Hematopoietic multipotent progenitor cell treated with erythropoietin and hydrocortisone succinate and interleukin-3 and kit ligand, for 17 days (in vitro differentiated cells): ENCODE measurements at regions not wholly inside any gene's neighbourhood (a gene's known extent, or its start where the extent isn't known, plus 50 kb on each side); places are given as distances from the start of the nearest gene placed in this dataset.
A peak's percentile ranks its signal among the peaks of the same experiment; 100 is the strongest.
"Not testable (repeated sequence)": the region's sequence is repeated elsewhere in the genome, so short reads cannot be mapped to it uniquely, and the experiment has no call there.

Experiments
- DNase-seq: peaks from one replicate; pipeline ENCODE4 v3.0.0-alpha.2; 2015; ENCODE audit warnings: low spot score

DNA sequence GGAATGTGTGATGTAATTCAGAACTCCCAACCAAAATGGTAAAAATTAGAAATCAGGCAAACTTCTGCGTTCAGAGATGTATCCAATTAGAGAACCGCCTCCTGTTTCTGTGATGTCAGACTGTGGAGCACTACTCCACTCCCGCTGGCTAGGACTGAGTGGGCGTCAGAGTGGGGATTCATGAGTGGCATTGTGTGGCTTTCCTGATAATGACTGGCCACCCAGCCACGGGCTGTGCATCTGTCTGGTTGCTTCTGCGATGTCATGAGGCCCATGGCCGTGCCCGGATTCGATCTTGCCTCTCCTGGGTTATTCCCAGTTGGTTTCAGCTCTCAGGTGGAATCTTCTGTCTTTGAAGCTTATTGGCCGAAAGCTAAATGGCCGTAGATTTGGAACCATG, 87.1 kb upstream of the KCNA1 start:
- DNase-seq, result no peak

DNA sequence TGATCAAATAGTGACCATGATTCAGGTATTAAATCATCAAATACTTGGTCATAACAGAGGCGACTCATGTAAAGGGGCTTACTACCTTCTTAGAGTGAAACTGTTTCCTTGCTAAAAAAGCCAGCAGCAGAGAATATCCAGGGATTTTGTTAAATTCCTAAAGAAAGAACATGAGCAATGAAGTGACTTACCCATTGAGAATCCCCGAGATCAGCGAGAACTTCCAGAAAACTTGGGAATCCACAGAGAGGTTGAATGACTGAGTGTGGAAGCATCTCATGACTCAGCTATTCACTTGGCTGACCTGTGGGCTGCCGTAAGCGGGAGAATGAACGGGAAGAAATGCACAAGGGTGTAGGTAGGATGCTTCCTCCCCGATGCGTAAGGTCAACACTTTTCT, 85.3 kb upstream of the KCNA1 start:
- DNase-seq, result no peak

DNA sequence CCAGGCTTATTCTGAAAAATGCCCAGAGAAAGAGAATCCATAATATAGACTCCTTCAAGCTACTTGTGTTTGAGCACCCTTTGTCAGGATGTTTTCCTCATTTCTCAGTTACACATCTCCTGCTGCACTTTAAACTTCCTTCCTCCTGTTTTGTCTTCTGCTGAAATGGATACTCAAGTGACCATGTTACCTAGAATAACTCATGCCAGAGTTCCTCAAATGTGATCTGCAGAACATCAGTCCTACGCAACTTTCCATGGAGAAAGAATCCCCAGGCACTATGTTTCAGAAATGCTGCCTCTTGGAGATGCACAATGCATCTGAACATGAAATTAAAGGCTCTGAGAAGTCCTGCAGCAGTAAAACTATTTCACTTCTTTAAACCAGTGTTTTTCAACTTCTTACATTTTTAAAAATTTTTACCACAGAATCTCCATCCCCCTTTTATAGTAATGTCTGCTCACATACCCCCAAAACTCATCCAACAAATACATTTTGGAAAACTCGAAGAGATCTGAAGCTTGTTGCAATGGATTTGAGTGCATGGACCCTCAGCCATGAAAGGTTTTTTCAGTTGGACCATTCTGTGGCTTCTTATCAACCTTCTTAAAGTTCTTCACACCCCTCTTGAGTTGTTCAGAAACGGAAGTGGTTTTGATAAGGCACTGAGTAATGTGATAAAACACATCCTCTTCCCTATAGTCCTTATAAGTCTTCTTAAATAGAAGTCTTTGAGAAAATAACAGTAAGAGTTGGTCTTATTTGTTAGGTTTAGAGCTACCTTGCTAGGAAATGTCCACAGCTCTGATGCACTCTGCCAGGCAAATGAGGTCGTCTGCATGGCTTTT, 84.5 kb upstream of the KCNA1 start:
- no peak for DNase-seq

DNA sequence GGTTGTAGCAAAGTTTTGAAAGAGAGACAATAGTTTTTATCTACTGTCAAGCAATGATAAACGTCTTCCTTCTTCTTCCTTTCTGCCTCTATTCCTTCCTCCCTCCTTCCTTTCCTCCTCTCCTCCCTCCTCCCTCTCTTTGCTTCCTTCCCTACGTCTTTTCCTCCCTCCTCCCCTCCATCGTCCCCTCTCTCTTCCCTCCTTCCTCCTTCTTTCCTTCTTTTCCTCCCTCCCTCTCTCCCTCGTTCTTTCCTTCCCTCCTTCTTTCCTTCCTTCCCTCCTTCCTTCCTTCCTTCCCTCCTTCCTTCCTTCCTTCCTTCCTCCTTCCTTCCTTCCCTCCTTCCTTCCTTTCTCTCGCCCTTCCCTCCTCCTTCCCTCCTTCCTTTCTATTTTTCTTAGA, 82.8 kb upstream of the KCNA1 start:
- DNase-seq, result no peak

DNA sequence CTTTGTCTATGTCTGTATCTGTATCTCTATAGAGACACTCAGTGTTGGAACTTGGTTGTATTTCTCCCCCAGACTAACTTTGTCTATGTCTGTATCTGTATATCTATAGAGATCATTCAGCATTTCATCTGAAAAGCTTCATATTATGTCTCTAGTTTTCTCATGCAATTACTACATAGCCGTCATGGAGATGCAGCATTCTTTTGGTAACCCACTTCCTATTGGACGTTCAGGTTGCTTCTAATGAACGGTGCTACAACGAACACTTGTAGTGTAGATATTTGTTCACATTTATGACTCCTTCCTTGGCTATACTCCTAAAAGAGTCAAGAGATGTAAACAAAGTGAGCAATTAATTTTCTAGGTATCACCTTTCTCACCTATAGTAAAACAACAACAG, 81.5 kb upstream of the KCNA1 start:
- DNase-seq, result no peak

DNA sequence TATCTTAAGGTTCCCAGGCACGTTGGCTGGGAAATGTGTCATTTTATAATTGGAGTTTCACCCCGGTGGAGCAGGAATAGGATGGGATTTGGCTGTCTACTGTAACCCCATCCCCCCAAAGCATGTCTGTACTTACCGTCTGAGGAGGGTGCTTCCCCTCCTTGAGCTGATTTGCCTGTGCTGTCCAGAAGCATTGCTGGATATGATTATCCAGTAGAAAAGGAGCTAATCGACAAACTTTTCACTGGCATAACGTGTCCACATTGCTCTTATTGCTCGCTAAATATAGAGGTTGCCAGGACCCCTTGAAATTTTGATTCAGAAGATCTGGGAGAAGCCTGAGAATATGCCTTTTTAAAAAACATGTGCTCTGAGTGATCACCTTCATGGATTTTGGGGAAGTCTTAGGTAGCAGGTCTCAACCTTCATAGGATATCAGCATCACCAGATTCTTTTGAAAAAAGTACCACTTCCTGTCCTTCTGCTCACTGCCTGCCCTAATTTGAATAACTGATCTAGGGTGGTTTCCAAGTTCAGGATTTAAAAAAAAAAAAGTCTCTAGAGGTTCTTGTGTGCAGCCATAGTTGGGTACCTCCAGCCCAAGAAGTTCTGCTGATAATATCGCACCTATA, 80.4 kb upstream of the KCNA1 start:
- DNase-seq, result no peak

DNA sequence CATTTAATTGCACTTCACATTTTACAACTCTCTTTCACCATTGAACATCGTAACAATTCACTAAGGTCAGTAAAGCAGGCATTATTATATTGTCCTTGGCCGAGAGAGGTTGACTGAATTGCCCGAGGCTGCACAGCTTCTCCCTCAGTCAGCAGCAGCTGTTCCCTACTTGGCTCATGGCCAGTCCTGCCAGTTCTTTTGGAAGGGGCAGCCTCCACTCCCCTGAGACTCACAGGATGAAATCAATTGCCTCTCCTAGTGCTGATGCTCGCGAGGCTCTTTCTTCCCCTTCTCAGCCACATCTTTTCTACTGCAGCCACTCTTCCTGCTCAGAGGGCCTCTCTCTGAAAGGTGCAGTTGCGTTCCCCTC, 79.9 kb upstream of the KCNA1 start:
- no peak for DNase-seq

DNA sequence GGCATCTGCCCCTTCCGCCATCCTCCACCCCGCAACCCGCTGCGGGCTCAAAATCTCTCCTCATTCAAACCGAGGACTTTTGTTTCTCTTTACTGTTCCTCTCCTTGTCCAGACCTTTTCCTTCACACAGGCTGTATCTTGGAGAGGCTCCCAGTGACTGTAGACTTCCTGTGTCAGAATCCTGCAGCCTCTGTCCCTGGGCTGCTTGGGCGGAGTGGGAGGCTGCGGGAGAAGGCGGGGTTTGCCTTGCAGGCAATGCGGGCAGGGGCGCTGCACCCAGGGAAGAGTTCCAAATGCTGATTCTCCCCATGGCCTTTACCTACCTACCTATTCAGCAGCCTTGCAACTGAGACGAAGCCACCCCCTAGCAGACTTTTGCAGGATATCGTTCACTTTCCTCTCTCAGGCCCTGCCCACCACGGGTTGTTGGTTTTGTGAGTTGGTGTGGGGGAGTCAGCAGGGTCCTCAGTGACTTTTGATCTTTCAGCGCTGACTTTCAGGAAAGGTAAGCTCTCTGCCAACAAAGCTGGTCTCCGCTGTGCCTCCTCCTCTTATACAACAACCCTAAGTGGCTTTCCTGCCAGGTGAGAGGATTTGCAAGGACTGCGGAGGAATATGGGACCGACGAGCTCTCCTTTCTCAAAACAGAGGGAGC, 79.0 kb upstream of the KCNA1 start:
- DNase-seq, result no peak

DNA sequence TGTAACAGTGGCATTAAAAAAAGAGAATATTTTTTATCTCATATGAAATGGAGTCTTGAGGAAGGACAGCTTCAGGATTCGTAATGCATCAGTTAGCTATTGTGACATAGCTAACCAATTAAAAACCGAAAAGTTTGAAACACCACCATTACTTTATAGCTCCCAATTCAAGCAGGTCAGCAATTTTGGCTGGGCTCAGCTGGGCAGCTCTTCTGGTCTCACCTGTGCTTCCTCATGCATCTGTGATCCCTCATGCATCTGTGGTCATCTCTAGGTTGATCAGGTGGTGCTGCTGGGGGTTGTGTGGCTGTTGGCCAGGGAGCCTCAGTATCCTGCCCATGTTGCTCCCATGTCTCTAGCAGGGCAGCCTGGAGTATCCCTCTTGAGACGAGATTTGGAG, 76.7 kb upstream of the KCNA1 start:
- no peak for DNase-seq

DNA sequence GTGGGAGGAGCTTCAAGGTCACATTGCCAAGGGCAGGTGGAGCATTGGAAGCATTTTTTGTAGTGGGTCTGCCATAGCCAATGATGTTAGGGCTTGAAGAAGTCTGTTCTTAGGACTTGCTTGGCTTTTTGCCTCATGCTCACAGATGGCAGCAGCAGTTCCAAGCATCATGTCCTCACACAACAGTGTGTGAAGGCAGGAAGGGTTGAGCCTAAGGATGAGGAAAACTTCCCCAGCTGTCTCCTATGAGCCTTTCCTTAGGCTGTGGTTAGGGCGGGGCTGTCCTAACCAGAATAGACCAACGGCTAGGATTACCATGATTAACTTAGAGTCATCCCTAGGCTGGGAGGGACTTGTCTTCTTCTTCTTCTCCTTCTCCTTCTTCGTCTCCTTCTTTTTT, 76.2 kb upstream of the KCNA1 start:
- no peak for DNase-seq

DNA sequence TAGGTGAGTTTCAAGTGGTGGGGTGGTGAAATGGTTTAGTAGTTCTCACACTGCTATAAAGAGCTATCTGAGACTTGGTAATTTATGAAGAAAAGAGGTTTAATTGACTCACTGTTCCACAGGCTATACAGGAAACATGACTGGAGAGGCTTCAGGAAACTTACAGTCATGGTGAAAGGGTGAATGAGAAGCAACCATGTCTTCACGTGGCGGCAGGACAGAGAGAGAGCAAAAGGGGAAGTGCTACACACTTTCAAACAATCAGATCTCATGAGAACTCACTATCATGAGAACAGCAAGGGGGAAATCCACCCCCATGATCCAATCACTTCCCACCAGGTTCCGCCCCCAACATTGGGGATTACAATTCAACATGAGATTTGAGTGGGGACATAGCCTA, 67.3 kb upstream of the KCNA1 start:
- not testable (repeated sequence) for DNase-seq

DNA sequence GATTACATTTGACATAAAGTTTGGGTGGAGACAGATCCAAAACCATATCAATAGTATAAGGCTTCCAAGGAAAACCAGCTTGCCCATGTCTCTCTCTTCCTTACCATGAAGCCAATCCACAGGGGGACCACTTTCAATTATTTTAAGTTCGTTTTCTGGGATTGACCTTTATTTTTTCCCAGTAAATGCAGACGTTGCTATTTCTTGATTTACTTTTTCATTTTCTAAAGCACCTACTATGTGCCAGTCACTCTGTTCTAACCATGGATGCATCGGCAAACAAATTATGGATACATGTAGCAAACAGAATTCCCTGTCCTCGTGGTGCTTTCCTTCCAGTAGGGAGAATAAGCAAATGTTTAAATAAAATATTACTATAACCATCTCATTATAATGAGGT, 65.8 kb upstream of the KCNA1 start:
- no peak for DNase-seq

DNA sequence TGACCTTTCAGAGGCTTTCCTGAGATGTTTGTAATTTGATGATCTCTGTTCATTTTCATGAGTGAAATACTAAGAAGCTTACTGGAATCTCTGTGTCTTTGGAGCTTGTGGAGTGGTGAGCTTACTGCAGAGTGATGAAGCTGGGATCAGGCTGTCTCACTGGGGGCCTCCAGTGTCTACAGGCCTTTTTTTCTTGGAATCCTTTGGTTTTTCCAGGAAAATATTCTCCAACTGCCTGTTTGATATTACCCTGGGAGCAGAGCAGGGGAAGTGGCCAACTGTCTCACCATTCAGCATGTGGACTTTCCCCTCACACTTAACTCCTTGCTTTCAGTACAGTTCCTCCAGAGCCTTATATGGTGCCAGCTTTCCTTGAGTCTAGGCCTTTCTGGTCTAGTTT, 62.0 kb upstream of the KCNA1 start:
- DNase-seq, result no peak

DNA sequence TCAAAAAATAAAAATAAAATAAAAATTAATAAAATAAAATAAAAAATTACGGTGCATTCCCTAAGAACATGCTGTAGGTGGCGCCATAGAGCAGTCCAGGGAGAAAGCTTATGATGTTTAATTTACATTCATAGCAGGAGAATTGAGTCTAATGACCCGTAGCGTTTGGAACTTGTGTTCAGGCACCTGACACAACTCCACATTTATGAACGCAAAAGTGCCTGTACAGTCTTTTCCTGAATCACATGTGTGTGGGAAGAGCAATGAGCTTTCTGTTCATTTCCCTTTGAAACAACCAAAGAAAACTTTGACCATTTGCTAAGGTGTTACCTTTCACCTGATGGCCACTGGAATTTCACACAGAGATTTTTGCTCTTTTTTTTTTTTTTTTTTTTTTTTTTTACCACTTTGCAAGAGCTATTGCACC, 60.6 kb upstream of the KCNA1 start:
- peak; percentile 23 for DNase-seq

DNA sequence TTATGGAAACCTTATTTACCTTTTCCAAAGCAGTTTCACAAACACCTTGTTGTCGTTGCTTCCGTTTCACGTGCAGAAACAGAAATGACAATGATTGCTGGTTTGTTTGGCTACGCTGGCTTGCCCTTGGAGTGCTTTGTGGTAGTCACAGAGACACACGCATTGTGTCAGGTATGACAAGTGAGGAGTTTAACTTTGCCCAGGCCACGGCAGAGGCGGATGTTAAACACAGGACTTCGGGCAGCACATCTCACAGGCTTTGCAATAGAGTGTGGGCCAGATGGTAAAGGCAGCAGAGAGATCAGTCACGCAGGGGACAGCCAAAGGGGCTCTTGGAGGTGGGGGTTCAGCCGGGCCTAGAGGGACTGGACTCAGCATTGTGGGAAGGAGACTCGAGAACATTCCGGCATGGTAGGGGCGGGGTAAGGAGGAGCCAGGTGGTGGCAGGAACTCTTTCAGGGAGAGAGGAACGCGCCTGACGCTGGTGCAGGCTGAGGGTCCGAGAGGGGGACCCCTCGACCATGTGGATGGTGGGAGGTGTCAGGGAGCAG, 59.8 kb upstream of the KCNA1 start:
- DNase-seq, result no peak

DNA sequence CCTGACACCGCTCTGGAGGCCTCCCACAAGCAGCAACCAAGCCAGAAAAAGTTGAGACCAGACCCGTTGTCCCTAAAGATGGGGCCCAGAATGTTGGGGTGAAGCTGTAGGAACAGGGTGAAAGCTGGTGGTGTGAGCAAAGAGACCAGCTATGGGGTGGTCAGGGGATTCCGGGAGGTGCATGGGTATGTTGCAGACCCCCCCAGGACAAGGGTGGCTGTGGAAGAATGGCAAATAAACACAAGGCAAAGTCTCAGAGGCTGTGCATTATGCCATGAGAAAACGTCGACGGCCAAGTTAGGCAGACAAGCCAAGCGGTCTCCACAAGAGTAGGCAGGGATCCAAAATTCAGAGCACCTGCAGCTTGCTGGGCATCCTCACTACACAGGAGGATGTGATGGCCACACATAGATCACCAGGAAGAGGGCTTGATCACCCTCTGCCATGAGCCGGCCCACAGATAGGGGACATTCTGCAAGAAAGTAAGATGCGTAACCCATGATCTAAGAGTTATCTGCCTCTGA, 58.8 kb upstream of the KCNA1 start:
- DNase-seq, result no peak

DNA sequence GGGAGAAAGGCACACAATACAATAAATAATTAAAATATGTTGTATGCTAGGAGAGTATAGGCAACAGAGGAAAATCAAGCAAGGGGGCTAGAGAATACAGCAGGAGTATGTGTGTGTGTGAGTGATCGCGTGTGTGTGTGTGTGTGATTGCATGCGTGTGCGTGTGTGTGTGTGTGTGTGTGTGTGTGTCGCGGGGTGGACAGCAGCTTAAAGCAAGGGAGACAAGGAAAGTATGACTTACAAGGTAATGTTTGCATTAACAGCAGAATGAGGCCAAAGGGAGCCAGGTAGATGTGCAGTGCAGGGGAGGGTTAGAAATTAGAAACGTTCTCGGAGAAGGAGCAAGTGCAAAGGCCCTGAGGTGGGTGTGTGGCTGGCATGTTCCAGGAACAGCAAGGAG, 57.4 kb upstream of the KCNA1 start:
- no peak for DNase-seq

DNA sequence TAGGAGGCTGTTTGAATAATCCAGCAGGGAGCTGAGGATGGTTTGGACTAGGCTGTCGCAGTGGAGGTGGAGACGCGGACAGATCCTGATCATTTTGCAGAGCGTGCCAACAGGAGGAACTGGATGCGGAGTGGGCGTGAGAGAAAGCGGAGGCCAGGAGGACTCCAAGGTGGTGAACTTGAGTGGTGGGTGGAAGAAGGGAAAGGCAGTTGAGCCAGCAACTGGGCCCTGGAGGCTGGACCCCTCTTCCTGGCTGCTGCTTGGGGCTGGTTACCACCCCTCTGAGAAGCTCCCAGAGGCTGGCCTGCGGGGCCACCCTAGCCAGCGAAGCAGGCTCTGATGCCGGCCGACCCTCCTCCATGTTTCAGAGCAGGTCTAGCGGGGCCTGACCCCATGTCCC, 56.8 kb upstream of the KCNA1 start:
- no peak for DNase-seq

DNA sequence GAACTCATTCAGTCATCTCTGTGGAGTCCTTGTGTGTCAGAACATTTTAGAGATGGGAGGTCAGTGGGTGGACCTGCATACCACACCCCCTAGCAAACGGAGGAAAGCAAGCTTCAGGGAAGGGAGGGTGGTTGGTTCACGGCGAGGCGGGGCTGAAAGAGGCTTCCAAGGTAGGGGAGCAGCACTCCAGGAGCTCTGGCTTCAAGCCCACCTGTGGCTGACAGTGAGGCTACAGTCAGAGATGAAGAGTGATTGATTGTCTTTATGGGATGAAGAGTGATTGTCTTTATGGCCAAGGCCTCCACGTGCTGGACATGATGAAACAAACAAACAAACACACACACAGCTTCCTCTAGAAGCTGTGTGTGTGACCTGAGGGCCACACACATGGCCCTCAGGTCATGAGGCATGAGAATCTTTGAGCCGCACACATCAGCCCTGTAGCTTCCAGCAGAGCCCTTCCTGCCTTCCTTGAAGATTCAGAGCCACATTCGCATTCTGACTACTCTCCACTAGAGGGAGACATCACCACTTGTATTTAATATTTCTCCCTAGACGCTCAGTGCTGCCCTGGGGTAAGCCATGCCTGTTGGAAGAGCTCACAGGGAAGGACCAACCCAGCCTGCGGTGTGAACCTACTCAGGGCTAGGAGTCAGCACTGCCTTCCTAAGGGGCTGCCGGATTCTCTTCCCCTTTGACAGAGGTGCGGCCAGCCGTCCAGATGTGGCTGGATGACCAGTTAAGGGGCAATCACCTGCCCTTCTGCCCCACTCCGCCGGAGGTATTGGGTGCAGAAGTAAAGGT, 54.4 kb upstream of the KCNA1 start:
- peak; percentile 50 for DNase-seq

DNA sequence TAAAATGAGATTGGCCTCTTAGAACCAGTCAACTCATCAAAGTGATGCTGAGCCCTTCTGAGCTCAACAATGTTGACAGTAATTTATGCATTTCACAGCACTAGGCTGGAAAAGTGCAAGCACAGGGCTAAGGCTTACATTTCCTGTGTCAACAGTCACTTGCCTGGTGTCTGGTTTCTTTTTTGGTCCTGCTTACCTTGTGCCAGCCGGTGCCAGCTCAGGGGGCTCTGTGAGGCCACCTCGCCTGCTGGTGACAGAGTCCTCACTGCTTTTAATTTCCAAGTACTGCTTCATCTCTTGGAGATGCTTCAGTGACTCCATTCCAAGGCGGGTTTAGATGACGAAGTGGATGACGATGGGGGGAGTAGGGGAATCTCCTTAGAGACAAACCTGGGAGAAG, 53.1 kb upstream of the KCNA1 start:
- no peak for DNase-seq

DNA sequence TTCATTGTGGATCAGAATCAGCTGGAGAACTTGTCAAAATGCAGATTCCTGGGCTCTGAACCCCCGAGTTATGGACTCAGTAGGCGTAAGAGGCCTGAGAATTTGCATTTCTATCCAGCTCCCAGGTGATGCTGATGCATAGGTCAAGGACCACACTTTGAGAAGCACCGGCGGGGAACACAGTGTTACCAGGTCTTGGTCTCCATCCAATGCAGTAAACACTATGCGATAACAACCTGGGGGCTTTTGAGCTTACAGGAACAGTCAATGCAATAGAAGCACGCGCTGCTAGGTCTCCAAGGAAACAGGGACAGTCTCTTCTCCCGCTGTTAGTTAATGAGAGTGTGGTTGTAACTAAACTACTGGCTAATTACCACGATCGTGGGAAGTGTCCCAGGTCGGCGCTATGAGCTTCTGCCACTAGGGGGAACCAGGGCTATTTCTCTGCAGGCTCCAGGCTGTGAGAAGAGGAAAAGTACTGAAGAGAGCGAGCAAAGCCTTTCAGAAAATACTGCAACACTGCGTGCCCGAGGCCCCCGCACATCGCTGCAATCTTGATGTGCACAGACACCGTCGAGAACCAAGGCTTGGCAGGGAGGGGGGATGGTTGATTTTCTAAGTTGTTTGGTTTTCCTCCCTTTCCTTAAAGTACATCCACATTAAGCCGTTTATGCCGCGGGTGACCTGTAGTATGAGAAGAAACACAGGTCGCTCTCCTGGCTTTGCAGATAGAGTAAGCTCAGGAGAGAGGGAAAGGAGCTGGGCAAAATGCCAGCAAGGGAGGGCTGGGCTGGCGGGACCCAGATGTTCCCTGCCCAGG, 52.0 kb upstream of the KCNA1 start:
- no peak for DNase-seq
